HepG2 (cell line): ENCODE measurements at regions not wholly inside any gene's neighbourhood (a gene's known extent, or its start where the extent isn't known, plus 50 kb on each side); places are given as distances from the start of the nearest gene placed in this dataset.

Experiments used
- BRF2 ChIP-seq: sonication (generic); formaldehyde crosslinking; IDR thresholded peaks from 2 replicates; pipeline ENCODE4 v1.8.1; 2022; ENCODE audit warnings: mild to moderate bottlenecking, missing genetic modification reagents
- DMAP1 ChIP-seq: IDR thresholded peaks from 2 replicates; pipeline ENCODE4 v1.6.1; 2016
- DPF2 ChIP-seq: sonication (generic); formaldehyde crosslinking; IDR thresholded peaks from 2 replicates; pipeline ENCODE4 v1.4.0; 2020; ENCODE audit warnings: mild to moderate bottlenecking, low read depth, missing genetic modification reagents, borderline replicate concordance
- FOXA1 ChIP-seq, 2 experiments: fragments of 450-650 bp in 1 of 2; sonication (generic) in 1 of 2; formaldehyde crosslinking in 1 of 2; IDR thresholded peaks; 2 replicates each; pipeline versions ENCODE4 v1.4.0 to v1.6.1; 2016 to 2020; ENCODE audit warnings: missing genetic modification reagents in 1 of 2
- GATAD2A ChIP-seq: IDR thresholded peaks from 2 replicates; pipeline ENCODE4 v1.6.1; 2016
- HCFC1 ChIP-seq: fragments of 150-350 bp; IDR thresholded peaks from 2 replicates; pipeline ENCODE4 v1.6.1; 2014; ENCODE audit warnings: low read depth, low read length
- HDAC1 ChIP-seq: sonication (generic); formaldehyde crosslinking; IDR thresholded peaks from 2 replicates; pipeline ENCODE4 v1.5.1; 2020; ENCODE audit warnings: mild to moderate bottlenecking, missing genetic modification reagents
- HDAC6 ChIP-seq: fragments of 200-600 bp; sonication (generic); IDR thresholded peaks from 2 replicates; pipeline ENCODE4 v1.7.0; 2017; ENCODE audit warnings: mild to moderate bottlenecking, antibody characterized with exemption, low read length, low read depth
- HMG20A ChIP-seq: IDR thresholded peaks from 2 replicates; pipeline ENCODE4 v1.6.1; 2016; ENCODE audit warnings: borderline replicate concordance
- HMG20B ChIP-seq: conservative IDR thresholded peaks from 2 replicates; pipeline ENCODE4 v1.6.1; 2016; ENCODE audit warnings: missing genetic modification reagents, missing compliant biosample characterization
- HNRNPH1 ChIP-seq: fragments of 200-400 bp; formaldehyde crosslinking; optimal IDR thresholded peaks from 2 replicates; pipeline ENCODE3; 2017; ENCODE audit warnings: mild to moderate bottlenecking, low read depth, low read length
- MAX ChIP-seq: IDR thresholded peaks from 2 replicates; pipeline ENCODE4 v1.6.1; 2012; ENCODE audit warnings: inconsistent platforms
- MTERF4 ChIP-seq: sonication (generic); formaldehyde crosslinking; IDR thresholded peaks from 2 replicates; pipeline ENCODE4 v1.8.0; 2023; ENCODE audit warnings: mild to moderate bottlenecking, missing genetic modification reagents
- NCOA2 ChIP-seq: sonication (generic); formaldehyde crosslinking; IDR thresholded peaks from 2 replicates; pipeline ENCODE4 v1.8.0; 2022; ENCODE audit warnings: inconsistent platforms
- PHB2 ChIP-seq: fragments of 450-650 bp; IDR thresholded peaks from 2 replicates; pipeline ENCODE4 v1.6.1; 2018; ENCODE audit not compliant: partially characterized antibody
- PLSCR1 ChIP-seq: sonication (generic); formaldehyde crosslinking; IDR thresholded peaks from 2 replicates; pipeline ENCODE4 v1.5.0; 2020; ENCODE audit warnings: missing genetic modification reagents, mild to moderate bottlenecking, borderline replicate concordance
- RCOR2 ChIP-seq: IDR thresholded peaks from 2 replicates; pipeline ENCODE4 v1.6.1; 2016; ENCODE audit warnings: missing biosample characterization, missing genetic modification reagents
- RXRB ChIP-seq: IDR thresholded peaks from 2 replicates; pipeline ENCODE4 v1.6.1; 2016; ENCODE audit warnings: borderline replicate concordance, missing genetic modification reagents, missing compliant biosample characterization
- SOX5 ChIP-seq: IDR thresholded peaks from 2 replicates; pipeline ENCODE4 v1.6.1; 2016; ENCODE audit warnings: borderline replicate concordance
- SP5 ChIP-seq: IDR thresholded peaks from 2 replicates; pipeline ENCODE4 v1.6.1; 2016; ENCODE audit warnings: low read depth, borderline replicate concordance
- TCF7 ChIP-seq: sonication (generic); IDR thresholded peaks from 2 replicates; pipeline ENCODE4 v1.6.1; 2016; ENCODE audit warnings: antibody characterized with exemption, low read depth
- TEAD3 ChIP-seq: optimal IDR thresholded peaks from 2 replicates; pipeline ENCODE3; 2016; ENCODE audit warnings: borderline replicate concordance
- ZBTB43 ChIP-seq: sonication (generic); formaldehyde crosslinking; conservative IDR thresholded peaks from 2 replicates; pipeline ENCODE4 v1.4.0; 2020; ENCODE audit warnings: missing genetic modification reagents
- ZFX ChIP-seq: sonication (generic); formaldehyde crosslinking; IDR thresholded peaks from 2 replicates; pipeline ENCODE4 v1.4.0; 2020; ENCODE audit warnings: mild to moderate bottlenecking, low read depth, missing genetic modification reagents, moderate library complexity
- ZNF274 ChIP-seq: sonication (generic); formaldehyde crosslinking; IDR thresholded peaks from 2 replicates; pipeline ENCODE4 v1.5.1; 2020; ENCODE audit warnings: mild to moderate bottlenecking, missing genetic modification reagents
- ZNF644 ChIP-seq: IDR thresholded peaks from 2 replicates; pipeline ENCODE4 v1.6.1; 2016; ENCODE audit warnings: low read depth
- ZNF740 ChIP-seq: sonication (generic); formaldehyde crosslinking; IDR thresholded peaks from 2 replicates; pipeline ENCODE4 v1.4.0; 2020; ENCODE audit warnings: missing genetic modification reagents
- ZNF788 ChIP-seq: sonication (generic); formaldehyde crosslinking; IDR thresholded peaks from 2 replicates; pipeline ENCODE4 v1.5.0; 2020; ENCODE audit warnings: mild to moderate bottlenecking, missing genetic modification reagents, borderline replicate concordance

GRCh38 chr11:71179877-71180605 is 72.3 kb downstream of the SHANK2 start (continued):
- TF ChIP-seq FOXA1 (IDR thresholded peaks at IDR 0.05) (no peak), FOXA1 (CRISPR knock-in tag; IDR thresholded peaks at IDR 0.05) (no peak), ZNF274 (CRISPR knock-in tag) (no peak), SOX5 (no peak), TCF7 (no peak), MTERF4 (CRISPR knock-in tag) (no peak), ZNF740 (CRISPR knock-in tag) (no peak), PLSCR1 (CRISPR knock-in tag) (no peak), HCFC1 (no peak), HMG20A (CRISPR knock-in tag) (peak; percentile 15; the same call in 1 of the 2 replicates), ZBTB43 (CRISPR knock-in tag) (0 out of 2 replicates have a peak, but pooled peaks have one; percentile 21), MAX (no peak), RXRB (CRISPR knock-in tag) (peak; percentile 35; the same call in 1 of the 2 replicates), ZNF788 (CRISPR knock-in tag) (peak; percentile 28; the same call in 1 of the 2 replicates), BRF2 (CRISPR knock-in tag) (no peak), SP5 (CRISPR knock-in tag) (no peak), NCOA2 (CRISPR knock-in tag) (0 out of 2 replicates have a peak, but pooled peaks have one; percentile 24), DMAP1 (0 out of 2 replicates have a peak, but pooled peaks have one; percentile 27), HMG20B (CRISPR knock-in tag) (no peak), GATAD2A (peak; percentile 60; the same call in 1 of the 2 replicates), HDAC1 (CRISPR knock-in tag) (0 out of 2 replicates have a peak, but pooled peaks have one; percentile 14), PHB2 (no peak), TEAD3 (CRISPR knock-in tag) (peak; percentile 69), DPF2 (CRISPR knock-in tag) (no peak), HDAC6 (no peak), RCOR2 (0 out of 2 replicates have a peak, but pooled peaks have one; percentile 38), ZNF644 (0 out of 2 replicates have a peak, but pooled peaks have one; percentile 24), ZFX (CRISPR knock-in tag) (no peak), HNRNPH1 (no peak)
